SJCRH30 (cell line): ENCODE measurements at regions not wholly inside any gene's neighbourhood (a gene's known extent, or its start where the extent isn't known, plus 50 kb on each side); places are given as distances from the start of the nearest gene placed in this dataset.
A peak's percentile ranks its signal among the peaks of the same experiment; 100 is the strongest.

ENCODE experiments used
- DNase-seq, 2 experiments: peaks; one replicate each; pipeline ENCODE4 v3.0.0-alpha.2; 2015 to 2020
- H3K27ac ChIP-seq: fragments of 250-450 bp; sonication (Bioruptor Pico); 2 replicates; pipeline ENCODE4 v1.5.1; 2020; ENCODE audit warnings: mild to moderate bottlenecking, moderate library complexity
- H3K27me3 ChIP-seq: fragments of 250-450 bp; sonication (Bioruptor Pico); 2 replicates; pipeline ENCODE4 v1.5.1; 2020; ENCODE audit warnings: mild to moderate bottlenecking, moderate library complexity
- H3K36me3 ChIP-seq: fragments of 250-450 bp; sonication (Bioruptor Pico); 2 replicates; pipeline ENCODE4 v1.5.1; 2020; ENCODE audit warnings: mild to moderate bottlenecking, moderate library complexity
- H3K4me1 ChIP-seq: fragments of 250-450 bp; sonication (Bioruptor Pico); 2 replicates; pipeline ENCODE4 v1.5.1; 2020; ENCODE audit warnings: mild to moderate bottlenecking, moderate library complexity
- H3K4me3 ChIP-seq: fragments of 250-450 bp; sonication (Bioruptor Pico); 2 replicates; pipeline ENCODE4 v1.5.1; 2020; ENCODE audit warnings: mild to moderate bottlenecking, moderate library complexity
- H3K9me3 ChIP-seq: fragments of 250-450 bp; sonication (Bioruptor Pico); replicated peaks from 2 replicates; pipeline ENCODE4 v1.5.1; 2020; ENCODE audit warnings: mild to moderate bottlenecking, moderate library complexity

DNA sequence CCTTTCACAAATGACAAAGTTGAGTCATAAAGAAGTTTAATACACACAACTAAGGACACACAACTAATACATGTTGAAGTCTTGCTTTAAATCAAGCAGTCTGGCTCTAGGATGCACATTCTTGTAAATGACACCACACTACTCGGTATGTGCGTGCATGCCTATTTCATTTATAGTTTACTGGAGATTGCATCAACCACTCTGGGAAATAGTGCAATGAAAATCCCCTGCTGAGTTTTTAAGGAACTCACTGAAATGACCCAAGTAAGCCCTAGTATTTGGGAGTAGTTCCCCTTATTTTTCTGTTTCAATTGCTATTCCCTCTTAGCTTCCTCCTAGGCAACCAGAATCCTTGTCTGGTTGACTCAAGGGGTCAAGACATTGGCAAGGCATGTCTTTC is 160.2 kb upstream of the LARGE1 start:
- H3K9me3 ChIP-seq = no peaks in the 10 kb centered on the region
- no peaks in the 10 kb centered on the region for H3K4me1 ChIP-seq
- H3K4me3 ChIP-seq = no peak overlapping the region
- no peaks in the 10 kb centered on the region for H3K36me3 ChIP-seq
- no peaks in the 10 kb centered on the region for H3K27me3 ChIP-seq
- no peak for DNase-seq
- no peak overlapping the region for H3K27ac ChIP-seq

DNA sequence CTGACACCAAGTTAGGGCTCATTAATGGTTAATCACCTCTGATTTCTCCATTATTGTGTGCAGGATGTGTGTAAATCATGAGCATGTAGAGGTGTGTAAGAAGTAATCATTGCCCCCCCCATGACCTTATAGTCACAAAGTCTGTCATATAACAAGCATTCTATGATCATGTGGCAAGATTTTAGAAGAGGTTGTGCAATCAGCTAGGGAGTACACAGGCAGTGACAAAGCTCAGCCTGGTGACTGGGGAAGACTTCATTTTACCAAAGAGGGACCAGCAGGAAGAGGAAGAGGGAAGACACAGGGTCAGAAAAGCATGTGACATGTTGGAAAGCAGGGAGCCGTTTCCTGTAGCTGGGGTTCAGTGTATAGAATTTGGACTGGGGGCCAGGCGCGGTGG is 176.5 kb upstream of the LARGE1 start:
- no peaks in the 10 kb centered on the region for H3K9me3 ChIP-seq
- H3K27ac ChIP-seq = no peak overlapping the region
- H3K4me1 ChIP-seq = no peaks in the 10 kb centered on the region
- H3K36me3 ChIP-seq = no peaks in the 10 kb centered on the region
- H3K4me3 ChIP-seq = no peak overlapping the region
- H3K27me3 ChIP-seq = no peaks in the 10 kb centered on the region
- DNase-seq = no peak

GRCh38 chr22:34099278-34099677 is 179.0 kb upstream of the LARGE1 start:
- Histone ChIP-seq H3K4me3 (no peak overlapping the region), H3K9me3 (no peaks in the 10 kb centered on the region), H3K36me3 (no peaks in the 10 kb centered on the region), H3K27ac (no peak overlapping the region), H3K27me3 (no peaks in the 10 kb centered on the region), H3K4me1 (no peaks in the 10 kb centered on the region)
- DNase-seq = no peak

DNA sequence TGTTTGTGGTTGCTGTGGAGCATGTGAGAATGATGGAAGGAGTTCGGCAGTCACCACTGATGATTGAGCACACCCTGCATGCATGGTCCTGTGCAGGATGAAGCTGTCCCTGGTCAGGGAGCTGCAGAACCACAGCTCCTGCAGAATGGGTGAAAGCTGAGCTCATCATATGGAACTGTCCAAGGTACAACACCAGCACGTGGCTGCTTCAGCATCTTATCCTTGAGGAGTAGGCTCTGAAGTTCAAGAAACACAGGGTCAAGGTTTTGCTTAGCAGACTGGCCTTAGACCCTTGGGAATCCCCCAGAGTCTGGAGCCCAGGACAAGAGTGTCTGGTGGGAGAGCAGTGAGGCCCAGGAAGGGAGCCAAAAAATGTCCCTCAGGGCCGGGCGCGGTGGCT is 182.4 kb upstream of the LARGE1 start:
- Histone ChIP-seq H3K27ac (no peak overlapping the region), H3K4me1 (no peaks in the 10 kb centered on the region), H3K36me3 (no peaks in the 10 kb centered on the region), H3K4me3 (no peak overlapping the region), H3K9me3 (no peaks in the 10 kb centered on the region), H3K27me3 (no peaks in the 10 kb centered on the region)
- peak; percentile 8 to 17 for DNase-seq

DNA sequence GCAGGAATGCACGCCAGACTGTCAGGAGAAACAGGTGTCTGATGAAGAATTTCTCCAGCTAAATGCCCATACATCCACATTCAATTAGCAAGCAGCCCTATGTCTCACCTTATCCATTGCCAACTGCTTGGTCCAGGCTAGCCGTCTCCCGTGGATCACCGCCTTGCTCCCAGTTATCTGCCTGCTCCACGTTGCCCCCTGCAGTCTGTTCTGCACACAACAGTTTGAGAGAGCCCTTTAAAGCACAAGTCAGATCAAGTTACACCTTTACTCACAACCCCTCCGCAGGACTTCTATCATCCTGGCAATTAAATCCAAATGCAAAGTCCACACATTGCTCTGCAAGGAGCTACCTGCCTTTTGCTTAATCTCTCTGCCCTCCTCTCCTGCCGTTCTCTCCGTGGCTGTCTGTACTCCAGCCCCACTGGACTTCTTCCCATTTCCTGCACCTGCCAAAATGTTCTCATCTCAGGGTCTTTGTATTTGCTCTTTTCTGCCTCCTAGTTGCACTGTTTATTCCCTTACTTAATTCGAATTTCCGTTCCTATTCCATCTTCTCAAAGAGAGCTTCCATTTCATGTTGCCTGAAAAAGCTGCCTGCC is 185.3 kb upstream of the LARGE1 start:
- Histone ChIP-seq H3K9me3 (no peaks in the 10 kb centered on the region), H3K4me1 (no peaks in the 10 kb centered on the region), H3K36me3 (no peaks in the 10 kb centered on the region), H3K4me3 (no peak overlapping the region), H3K27ac (no peak overlapping the region), H3K27me3 (no peaks in the 10 kb centered on the region)
- peak; percentile 47 to 73 for DNase-seq

DNA sequence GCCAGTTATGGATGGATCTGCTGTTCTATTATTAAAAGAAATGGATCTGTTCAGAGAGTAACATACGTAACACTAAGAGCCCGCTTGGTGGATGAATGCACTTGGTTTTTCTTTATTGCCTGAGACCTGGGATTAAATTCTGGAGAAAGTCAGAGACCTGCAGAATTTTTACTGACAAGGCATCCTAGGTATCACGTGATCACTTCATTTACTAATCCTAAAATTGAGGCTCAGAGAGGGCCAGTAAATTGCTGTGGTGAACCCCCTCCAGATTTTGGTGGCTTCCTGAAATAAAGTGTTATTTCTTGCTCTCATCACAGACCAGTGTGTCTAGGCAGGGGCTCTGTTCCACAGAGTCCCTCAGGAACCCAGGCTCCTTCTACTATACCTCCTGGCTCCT is 187.9 kb upstream of the LARGE1 start:
- H3K27ac ChIP-seq = no peak overlapping the region
- no peaks in the 10 kb centered on the region for H3K4me1 ChIP-seq
- no peaks in the 10 kb centered on the region for H3K36me3 ChIP-seq
- H3K27me3 ChIP-seq = no peaks in the 10 kb centered on the region
- H3K4me3 ChIP-seq = no peak overlapping the region
- H3K9me3 ChIP-seq = no peaks in the 10 kb centered on the region
- DNase-seq = no peak

- peak; percentile 19 to 47 for DNase-seq
- Histone ChIP-seq H3K4me3 (no peak overlapping the region), H3K4me1 (no peaks in the 10 kb centered on the region), H3K27ac (no peak overlapping the region), H3K27me3 (no peaks in the 10 kb centered on the region), H3K9me3 (no peaks in the 10 kb centered on the region), H3K36me3 (no peaks in the 10 kb centered on the region)
These were observed 191.0 kb upstream of the LARGE1 start for GRCh38 chr22:34111210-34111824.

DNA sequence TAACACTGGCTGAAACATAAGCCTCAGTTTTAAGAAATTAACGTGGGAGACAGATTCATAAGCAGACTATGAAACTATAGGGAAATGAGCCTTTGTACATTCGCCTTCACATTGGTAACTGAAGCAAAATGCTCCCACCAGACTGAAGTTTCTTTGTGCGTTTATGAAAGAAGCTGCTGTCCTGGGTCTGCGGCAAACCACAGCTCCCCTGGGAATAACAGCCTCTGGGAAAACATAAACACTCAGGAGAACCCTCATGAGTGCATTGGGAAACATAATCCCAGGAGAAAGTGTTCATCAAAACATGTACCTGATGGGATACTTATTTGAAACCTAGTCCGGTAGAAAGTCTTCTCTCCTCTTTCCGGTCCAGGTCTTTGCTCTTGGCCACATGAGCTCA is 193.1 kb upstream of the LARGE1 start:
- peak; percentile 39 to 69 for DNase-seq
- H3K27me3 ChIP-seq = no peaks in the 10 kb centered on the region

DNA sequence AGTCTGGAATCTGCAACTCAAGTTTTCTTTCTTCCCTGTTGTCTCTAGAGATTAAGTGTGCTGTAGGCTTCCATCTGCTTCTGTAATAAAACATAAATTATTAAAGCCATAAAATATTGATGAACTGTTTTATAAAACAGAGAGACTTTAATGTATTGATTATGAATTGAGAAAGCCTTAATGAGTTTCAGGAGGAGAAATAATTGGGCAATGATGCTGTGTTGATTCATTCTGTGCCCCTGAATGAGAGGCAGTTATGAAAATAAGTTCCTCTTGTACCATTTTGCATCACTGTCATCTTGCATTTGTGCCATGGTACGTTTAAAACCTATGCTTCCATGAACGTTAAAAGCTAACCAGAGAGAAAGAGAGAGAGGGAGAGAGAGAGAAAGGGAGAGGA is 194.1 kb upstream of the LARGE1 start:
- no peaks in the 10 kb centered on the region for H3K27me3 ChIP-seq
- no peaks in the 10 kb centered on the region for H3K36me3 ChIP-seq
- no peaks in the 10 kb centered on the region for H3K9me3 ChIP-seq
- H3K27ac ChIP-seq = no peak overlapping the region
- no peaks in the 10 kb centered on the region for H3K4me1 ChIP-seq
- DNase-seq = no peak
- H3K4me3 ChIP-seq = no peak overlapping the region

More for the DNA sequence above, 193.1 kb upstream of the LARGE1 start:
- Histone ChIP-seq H3K36me3 (no peaks in the 10 kb centered on the region), H3K9me3 (no peaks in the 10 kb centered on the region), H3K27ac (no peak overlapping the region), H3K4me1 (no peaks in the 10 kb centered on the region), H3K4me3 (no peak overlapping the region)

- H3K36me3 ChIP-seq = no peaks in the 10 kb centered on the region
- no peaks in the 10 kb centered on the region for H3K4me1 ChIP-seq
- no peak for DNase-seq
- no peaks in the 10 kb centered on the region for H3K27me3 ChIP-seq
- H3K27ac ChIP-seq = no peak overlapping the region
- no peaks in the 10 kb centered on the region for H3K9me3 ChIP-seq
- H3K4me3 ChIP-seq = no peak overlapping the region
These were observed 195.4 kb upstream of the LARGE1 start for GRCh38 chr22:34115722-34116121.

GRCh38 chr22:34116126-34116525 is 195.8 kb upstream of the LARGE1 start:
- no peaks in the 10 kb centered on the region for H3K9me3 ChIP-seq
- no peak overlapping the region for H3K4me3 ChIP-seq
- H3K36me3 ChIP-seq = no peaks in the 10 kb centered on the region
- DNase-seq = no peak
- H3K27ac ChIP-seq = no peak overlapping the region
- no peaks in the 10 kb centered on the region for H3K27me3 ChIP-seq
- no peaks in the 10 kb centered on the region for H3K4me1 ChIP-seq

GRCh38 chr22:34122042-34122441 is 201.8 kb upstream of the LARGE1 start:
- Histone ChIP-seq H3K27me3 (no peaks in the 10 kb centered on the region), H3K4me3 (no peak overlapping the region), H3K9me3 (no peaks in the 10 kb centered on the region), H3K27ac (no peak overlapping the region; the same call in 1 of the 2 replicates), H3K36me3 (no peaks in the 10 kb centered on the region), H3K4me1 (no peaks in the 10 kb centered on the region)
- DNase-seq = no peak

DNA sequence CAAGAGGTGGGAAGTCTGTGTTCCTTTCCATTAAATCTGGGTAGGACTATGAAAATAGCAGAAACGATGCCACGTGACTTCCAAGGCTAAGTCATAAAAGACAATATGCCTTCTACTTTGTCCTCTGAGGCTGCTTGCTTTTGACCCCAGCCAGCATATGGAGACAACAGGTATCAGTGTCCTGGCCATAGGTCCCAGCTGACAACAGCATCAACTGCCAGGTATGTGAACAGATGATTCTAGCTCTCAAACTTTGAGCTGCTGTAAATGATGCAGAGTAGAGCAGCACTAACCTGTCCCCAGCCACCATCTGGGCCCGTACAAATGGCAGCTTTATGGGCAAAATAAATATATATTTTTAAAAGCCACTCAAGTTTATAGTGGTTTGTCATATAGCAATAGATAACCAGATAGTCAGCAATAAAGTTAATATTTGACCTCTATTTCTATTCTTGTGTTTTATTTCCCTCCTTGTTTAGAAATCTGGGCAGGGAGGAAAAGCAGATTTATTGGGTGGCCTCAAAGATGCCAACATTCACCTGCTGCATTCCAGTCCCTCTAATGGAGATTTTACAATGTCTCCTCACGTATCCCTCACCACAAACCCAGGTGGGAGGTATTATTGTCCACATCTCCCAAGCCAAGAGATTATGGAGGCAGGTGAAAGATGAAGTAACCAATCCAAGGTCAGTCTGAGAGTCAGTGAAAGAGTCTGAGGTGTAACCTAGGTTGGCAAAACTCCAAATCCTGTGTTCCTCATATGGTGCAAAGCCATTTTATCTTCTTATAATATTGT is 209.6 kb upstream of the LARGE1 start:
- Histone ChIP-seq H3K9me3 (no peaks in the 10 kb centered on the region), H3K36me3 (no peaks in the 10 kb centered on the region), H3K4me1 (no peaks in the 10 kb centered on the region), H3K4me3 (no peak overlapping the region), H3K27me3 (no peaks in the 10 kb centered on the region), H3K27ac (no peak overlapping the region)
- no peak for DNase-seq

- H3K27me3 ChIP-seq = no peaks in the 10 kb centered on the region
- H3K27ac ChIP-seq = no peak overlapping the region
- no peaks in the 10 kb centered on the region for H3K9me3 ChIP-seq
- H3K4me1 ChIP-seq = no peaks in the 10 kb centered on the region
- no peak for DNase-seq
- no peak overlapping the region for H3K4me3 ChIP-seq
- no peaks in the 10 kb centered on the region for H3K36me3 ChIP-seq
These were observed 215.5 kb upstream of the LARGE1 start for GRCh38 chr22:34135749-34136148.

- no peaks in the 10 kb centered on the region for H3K4me1 ChIP-seq
- H3K27ac ChIP-seq = no peak overlapping the region
- H3K9me3 ChIP-seq = no peaks in the 10 kb centered on the region
- H3K36me3 ChIP-seq = no peaks in the 10 kb centered on the region
- no peak for DNase-seq
- no peak overlapping the region for H3K4me3 ChIP-seq
- H3K27me3 ChIP-seq = no peaks in the 10 kb centered on the region
These were observed 229.7 kb upstream of the LARGE1 start for GRCh38 chr22:34150023-34150422.
